B cell (primary cell): ENCODE measurements at regions not wholly inside any gene's neighbourhood (a gene's known extent, or its start where the extent isn't known, plus 50 kb on each side); places are given as distances from the start of the nearest gene placed in this dataset.

Source experiments
- ATAC-seq: fragments of 200-7000 bp; cut with Tn5 transposase; one replicate; pipeline ENCODE4 v1.10.0; 2021; ENCODE audit warnings: low read depth, mild to moderate bottlenecking, moderate number of reproducible peaks, moderate library complexity
- CTCF ChIA-PET: fragments of 350-600 bp; sonication (Branson Sonifier 250); formaldehyde crosslinking; loops from one replicate; lab custom pipeline; 2021; ENCODE audit warnings: antibody characterized with exemption, inconsistent platforms; lab: Charles Lee
- POLR2A ChIA-PET: fragments of 350-600 bp; sonication (Branson Sonifier 250); formaldehyde crosslinking; loops from one replicate; lab custom pipeline; 2021; ENCODE audit warnings: antibody characterized with exemption; lab: Charles Lee
- DNase-seq: peaks from one replicate; pipeline ENCODE4 v3.0.0; 2013
- H2AFZ ChIP-seq: 2 replicates; pipeline ENCODE4 v1.6.1; 2012; ENCODE audit warnings: mild to moderate bottlenecking, low read depth, low read length; ENCODE audit not compliant: insufficient read depth, poor library complexity, severe bottlenecking
- H3K27ac ChIP-seq, 2 donors: 1 replicate in 1 of 2; 2 replicates in 1 of 2; pipeline ENCODE4 v1.5.1; 2012 to 2013; ENCODE audit warnings: low read length in 2 of 2, mild to moderate bottlenecking in 2 of 2, moderate library complexity in 1 of 2
- H3K27me3 ChIP-seq, 4 experiments: fragments of 200-600 bp in 1 of 4; sonication (generic) in 1 of 4; replicated peaks in 1 of 4; 1 replicate in 2 of 4; 2 replicates in 2 of 4; pipeline versions ENCODE4 v1.6.1 to v1.7.0; 2013 to 2016; ENCODE audit warnings: low read length in 3 of 4, mild to moderate bottlenecking in 2 of 4, mixed read lengths in 1 of 4, moderate library complexity in 1 of 4; ENCODE audit not compliant: insufficient read depth in 4 of 4, control insufficient read depth in 3 of 4; ENCODE audit errors: control extremely low read depth in 1 of 4
- H3K36me3 ChIP-seq, 2 experiments: replicated peaks in 1 of 2; 1 replicate in 1 of 2; 2 replicates in 1 of 2; pipeline versions ENCODE4 v1.6.1 to v1.7.1; 2013; ENCODE audit warnings: low read length in 1 of 2; ENCODE audit not compliant: insufficient read depth in 2 of 2, control insufficient read depth in 1 of 2; ENCODE audit errors: control extremely low read depth in 1 of 2, extremely low read depth in 1 of 2
- H3K4me1 ChIP-seq, 2 donors: fragments of 200-600 bp in 1 of 2; sonication (generic) in 1 of 2; 1 replicate in 1 of 2; 2 replicates in 1 of 2; pipeline versions ENCODE4 v1.5.1 to v1.6.1; 2013 to 2017; ENCODE audit warnings: low read length in 2 of 2; ENCODE audit not compliant: control insufficient read depth in 2 of 2, insufficient read depth in 2 of 2
- H3K4me2 ChIP-seq: replicated peaks from 2 replicates; pipeline ENCODE3; 2012; ENCODE audit warnings: mild to moderate bottlenecking, low read depth, low read length; ENCODE audit not compliant: poor library complexity, severe bottlenecking
- H3K4me3 ChIP-seq, 5 experiments: fragments of 200-600 bp in 1 of 5; sonication (generic) in 1 of 5; 1 replicate in 3 of 5; 2 replicates in 2 of 5; pipeline versions ENCODE4 v1.5.1 to v1.7.0; 2011 to 2016; ENCODE audit warnings: low read length in 4 of 5, mild to moderate bottlenecking in 4 of 5, low read depth in 2 of 5, control low read depth in 1 of 5, moderate library complexity in 1 of 5; ENCODE audit not compliant: insufficient read depth in 1 of 5; ENCODE audit errors: control extremely low read depth in 1 of 5, extremely low read depth in 1 of 5
- H3K79me2 ChIP-seq: fragments of 200-600 bp; sonication (generic); one replicate; pipeline ENCODE4 v1.6.0; 2016; ENCODE audit warnings: low read length; ENCODE audit not compliant: control insufficient read depth, insufficient read depth
- H3K9ac ChIP-seq: fragments of 200-600 bp; sonication (generic); 2 replicates; pipeline ENCODE4 v1.6.1; 2017; ENCODE audit warnings: mild to moderate bottlenecking, low read length, moderate library complexity
- H3K9me3 ChIP-seq, 3 donors: one replicate each; pipeline versions ENCODE4 v1.6.1 to v1.7.1; 2013; ENCODE audit warnings: low read length in 2 of 3; ENCODE audit not compliant: control insufficient read depth in 2 of 3, insufficient read depth in 1 of 3; ENCODE audit errors: control extremely low read depth in 1 of 3
- H4K20me1 ChIP-seq: 2 replicates; pipeline ENCODE4 v1.6.0; 2012; ENCODE audit warnings: mild to moderate bottlenecking, low read length; ENCODE audit not compliant: insufficient read depth, control insufficient read depth, poor library complexity, severe bottlenecking
- H3K27ac Mint-ChIP-seq: one replicate; pipeline ENCODE4 v1.8.0; 2021; ENCODE audit warnings: mixed read lengths
- H3K27me3 Mint-ChIP-seq: one replicate; pipeline ENCODE4 v1.8.0; 2021; ENCODE audit warnings: mixed read lengths
- H3K4me1 Mint-ChIP-seq: one replicate; pipeline ENCODE4 v1.8.0; 2021; ENCODE audit warnings: mixed read lengths
- H3K4me3 Mint-ChIP-seq: one replicate; pipeline ENCODE4 v1.8.0; 2021; ENCODE audit warnings: mixed read lengths
- H3K9me3 Mint-ChIP-seq: one replicate; pipeline ENCODE4 v1.8.0; 2022; ENCODE audit warnings: mixed read lengths; ENCODE audit not compliant: insufficient read depth
- EZH2 ChIP-seq: IDR thresholded peaks from 2 replicates; pipeline ENCODE4 v1.6.1; 2012; ENCODE audit warnings: borderline replicate concordance, low read depth, mild to moderate bottlenecking, moderate library complexity, low read length; ENCODE audit not compliant: insufficient read depth, poor library complexity, severe bottlenecking
- WGBS: methylation state at CpG from one replicate; pipeline ENCODE4 v1.1.5; 2013; ENCODE audit warnings: missing lambda C conversion rate; ENCODE audit not compliant: insufficient coverage; 5-methylcytosine and 5-hydroxymethylcytosine counted together
- intact Hi-C: fragments of 100-400 bp; cut with micrococcal nuclease; formaldehyde crosslinking; loops from one replicate; pipeline ENCODE4 v1.10.0; 2022
- TF ChIP-seq, protein P1 (sequence below): fragments of 200-600 bp; IDR thresholded peaks from one replicate; pipeline ENCODE4 v1.8.0; 2022; ENCODE audit warnings: antibody characterized with exemption, mild to moderate bottlenecking

DNA sequence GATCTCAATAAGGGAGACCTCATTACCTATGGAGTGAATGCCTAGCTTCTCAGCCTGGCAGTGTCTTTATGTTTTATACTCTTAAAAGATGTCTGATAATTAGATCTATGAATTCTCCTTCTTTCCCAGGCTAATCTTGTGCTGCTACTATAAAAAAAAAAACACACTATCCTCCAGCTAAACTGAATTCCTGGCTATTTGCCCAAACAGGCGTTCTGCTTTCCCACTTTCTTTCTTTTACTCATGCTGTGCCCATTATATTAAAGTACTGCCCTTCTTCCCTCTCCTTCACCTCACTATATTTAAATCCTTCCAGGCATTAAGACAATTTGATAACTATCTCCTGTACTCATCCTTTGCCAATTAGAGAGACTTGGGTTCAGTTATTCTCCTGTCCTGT is 1134.9 kb downstream of the ROBO2 start:
- no peak overlapping the region for H2AFZ ChIP-seq
- no peak overlapping the region for H3K4me3 ChIP-seq
- H3K27ac ChIP-seq = no peak overlapping the region
- H3K4me1 ChIP-seq = no peaks in the 10 kb centered on the region
- Mint-ChIP-seq H3K27ac (no peak overlapping the region), H3K4me1 (no peaks in the 10 kb centered on the region), H3K4me3 (no peak overlapping the region), H3K27me3 (no peaks in the 10 kb centered on the region), H3K9me3 (peaks cover 2% of the 10 kb centered on the region)
- no peaks in the 10 kb centered on the region for H3K27me3 ChIP-seq
- intact Hi-C loops = no loop called here
- TF ChIP-seq EZH2 = no peak
- TF ChIP-seq, protein P1, sequence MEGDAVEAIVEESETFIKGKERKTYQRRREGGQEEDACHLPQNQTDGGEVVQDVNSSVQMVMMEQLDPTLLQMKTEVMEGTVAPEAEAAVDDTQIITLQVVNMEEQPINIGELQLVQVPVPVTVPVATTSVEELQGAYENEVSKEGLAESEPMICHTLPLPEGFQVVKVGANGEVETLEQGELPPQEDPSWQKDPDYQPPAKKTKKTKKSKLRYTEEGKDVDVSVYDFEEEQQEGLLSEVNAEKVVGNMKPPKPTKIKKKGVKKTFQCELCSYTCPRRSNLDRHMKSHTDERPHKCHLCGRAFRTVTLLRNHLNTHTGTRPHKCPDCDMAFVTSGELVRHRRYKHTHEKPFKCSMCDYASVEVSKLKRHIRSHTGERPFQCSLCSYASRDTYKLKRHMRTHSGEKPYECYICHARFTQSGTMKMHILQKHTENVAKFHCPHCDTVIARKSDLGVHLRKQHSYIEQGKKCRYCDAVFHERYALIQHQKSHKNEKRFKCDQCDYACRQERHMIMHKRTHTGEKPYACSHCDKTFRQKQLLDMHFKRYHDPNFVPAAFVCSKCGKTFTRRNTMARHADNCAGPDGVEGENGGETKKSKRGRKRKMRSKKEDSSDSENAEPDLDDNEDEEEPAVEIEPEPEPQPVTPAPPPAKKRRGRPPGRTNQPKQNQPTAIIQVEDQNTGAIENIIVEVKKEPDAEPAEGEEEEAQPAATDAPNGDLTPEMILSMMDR = no peak
- H4K20me1 ChIP-seq = no peaks in the 10 kb centered on the region
- POLR2A ChIA-PET = no interaction called here
- ATAC-seq (no peak), DNase-seq (no peak)
- CTCF ChIA-PET = no interaction called here
- H3K9me3 ChIP-seq = no peaks in the 10 kb centered on the region
- no peaks in the 10 kb centered on the region for H3K36me3 ChIP-seq
- WGBS = 67% methylated on average over 1 of the region's 1 CpG
- no peak overlapping the region for H3K9ac ChIP-seq
- H3K4me2 ChIP-seq = no peak overlapping the region
- no peaks in the 10 kb centered on the region for H3K79me2 ChIP-seq

DNA sequence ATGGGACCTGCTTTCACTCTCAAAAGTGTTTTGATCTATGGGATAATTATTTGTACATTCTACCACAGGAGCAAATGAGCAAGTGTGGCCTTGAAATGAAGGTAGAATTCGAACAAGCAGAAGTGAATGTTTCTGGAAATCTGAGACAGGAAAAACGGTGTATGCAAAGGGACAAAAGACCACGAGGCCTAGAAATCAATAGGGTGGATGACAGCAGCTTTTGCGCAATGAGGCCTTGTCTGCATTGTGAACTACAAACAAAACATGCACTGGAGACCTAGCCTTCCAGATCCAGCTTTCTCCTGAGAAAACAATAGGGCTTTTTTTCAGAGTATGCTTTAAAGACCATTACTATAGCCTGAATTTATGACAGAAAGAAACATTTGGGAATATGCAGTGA is 1137.0 kb downstream of the ROBO2 start:
- 67% methylated on average over 1 of the region's 4 CpGs for WGBS
- Histone ChIP-seq H3K4me2 (no peak overlapping the region), H3K9me3 (no peaks in the 10 kb centered on the region), H3K27ac (no peak overlapping the region), H3K79me2 (no peaks in the 10 kb centered on the region), H3K9ac (no peak overlapping the region), H3K27me3 (no peaks in the 10 kb centered on the region), H3K36me3 (no peaks in the 10 kb centered on the region), H3K4me1 (no peaks in the 10 kb centered on the region), H4K20me1 (no peaks in the 10 kb centered on the region), H2AFZ (no peak overlapping the region), H3K4me3 (no peak overlapping the region)
- Mint-ChIP-seq H3K9me3 (peaks cover 2% of the 10 kb centered on the region), H3K4me3 (no peak overlapping the region), H3K27me3 (no peaks in the 10 kb centered on the region), H3K4me1 (no peaks in the 10 kb centered on the region), H3K27ac (no peak overlapping the region)
- intact Hi-C loops = no loop called here
- DNase-seq (no peak), ATAC-seq (no peak)
- TF ChIP-seq, protein P1 = no peak
- no peak for TF ChIP-seq EZH2
- ChIA-PET CTCF (no interaction called here), POLR2A (no interaction called here)
